ENCODE measurements at regions not wholly inside any gene's neighbourhood (a gene's known extent, or its start where the extent isn't known, plus 50 kb on each side); places are given as distances from the start of the nearest gene placed in this dataset.

DNA sequence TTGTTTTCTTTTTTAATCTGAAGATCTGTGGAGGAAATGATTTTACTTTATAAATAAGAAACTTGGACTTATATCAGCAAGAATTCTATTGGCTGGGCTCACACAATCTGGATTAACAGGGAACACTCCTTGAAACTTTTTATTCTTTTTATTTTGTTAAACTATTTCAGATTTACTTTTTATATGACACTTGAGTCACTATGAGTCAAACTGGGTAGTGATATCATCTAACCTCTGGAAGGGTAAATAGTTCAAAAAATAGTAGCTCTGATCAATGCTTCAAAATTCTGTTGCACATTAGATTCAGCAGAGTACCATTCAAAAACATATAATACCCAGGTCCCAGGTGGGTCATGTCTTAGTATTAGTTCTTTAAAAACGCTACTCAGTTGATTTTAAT is 55.1 kb upstream of the NBEA start:
- DNase-seq (ENCODE audit: low spot score): no peak

All from cerebellar cortex (tissue), 1 donor.